GM12891 (cell line): ENCODE measurements at regions not wholly inside any gene's neighbourhood (a gene's known extent, or its start where the extent isn't known, plus 50 kb on each side); places are given as distances from the start of the nearest gene placed in this dataset.

Experiments used
- POLR2A ChIP-seq: IDR thresholded peaks from 2 replicates; pipeline ENCODE4 v1.6.1; 2011; ENCODE audit warnings: low read depth, low read length, control low read depth
- POLR2AphosphoS5 ChIP-seq: IDR thresholded peaks from 2 replicates; pipeline ENCODE4 v1.6.1; 2011; ENCODE audit warnings: low read depth, low read length, control low read depth
- SPI1 ChIP-seq: IDR thresholded peaks from 2 replicates; pipeline ENCODE4 v1.6.1; 2011; ENCODE audit warnings: low read depth, low read length, control low read depth
- TAF1 ChIP-seq: IDR thresholded peaks from 2 replicates; pipeline ENCODE4 v1.6.1; 2011; ENCODE audit warnings: low read depth, low read length, control low read depth

- TF ChIP-seq SPI1 = no peak
- TF ChIP-seq POLR2AphosphoS5 = no peak
- no peak for TF ChIP-seq TAF1
- TF ChIP-seq POLR2A = no peak
These were observed 438.5 kb downstream of the ACTL7B start for GRCh38 chr9:108417312-108417711.
